ENCODE measurements at regions not wholly inside any gene's neighbourhood (a gene's known extent, or its start where the extent isn't known, plus 50 kb on each side); places are given as distances from the start of the nearest gene placed in this dataset.

DNA sequence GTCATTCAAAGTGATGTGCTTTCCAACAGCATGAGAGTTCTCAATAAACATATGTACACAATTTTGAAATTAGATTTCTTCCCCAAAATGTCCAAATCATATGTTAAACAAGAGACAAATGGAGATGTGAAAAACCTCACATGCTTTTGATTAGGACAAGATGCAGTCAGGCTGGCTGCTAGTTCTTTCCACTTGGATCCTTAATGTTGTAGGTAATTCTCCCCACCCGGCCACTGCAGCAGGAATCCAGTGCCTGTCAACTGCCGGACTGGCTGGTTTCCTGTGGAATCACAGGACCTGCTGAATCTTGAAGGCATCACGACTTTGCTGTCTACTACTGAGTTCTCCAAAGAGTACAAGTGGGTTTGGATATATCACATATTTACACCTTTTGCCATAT, 138.6 kb upstream of the AKR1E2 start:
- TF ChIP-seq, protein P1, sequence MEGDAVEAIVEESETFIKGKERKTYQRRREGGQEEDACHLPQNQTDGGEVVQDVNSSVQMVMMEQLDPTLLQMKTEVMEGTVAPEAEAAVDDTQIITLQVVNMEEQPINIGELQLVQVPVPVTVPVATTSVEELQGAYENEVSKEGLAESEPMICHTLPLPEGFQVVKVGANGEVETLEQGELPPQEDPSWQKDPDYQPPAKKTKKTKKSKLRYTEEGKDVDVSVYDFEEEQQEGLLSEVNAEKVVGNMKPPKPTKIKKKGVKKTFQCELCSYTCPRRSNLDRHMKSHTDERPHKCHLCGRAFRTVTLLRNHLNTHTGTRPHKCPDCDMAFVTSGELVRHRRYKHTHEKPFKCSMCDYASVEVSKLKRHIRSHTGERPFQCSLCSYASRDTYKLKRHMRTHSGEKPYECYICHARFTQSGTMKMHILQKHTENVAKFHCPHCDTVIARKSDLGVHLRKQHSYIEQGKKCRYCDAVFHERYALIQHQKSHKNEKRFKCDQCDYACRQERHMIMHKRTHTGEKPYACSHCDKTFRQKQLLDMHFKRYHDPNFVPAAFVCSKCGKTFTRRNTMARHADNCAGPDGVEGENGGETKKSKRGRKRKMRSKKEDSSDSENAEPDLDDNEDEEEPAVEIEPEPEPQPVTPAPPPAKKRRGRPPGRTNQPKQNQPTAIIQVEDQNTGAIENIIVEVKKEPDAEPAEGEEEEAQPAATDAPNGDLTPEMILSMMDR (IDR thresholded peaks at IDR 0.05 in 8 of 11, conservative IDR thresholded peaks at IDR 0.05 in 3 of 11): no peak
- TF ChIP-seq POLR2AphosphoS5 (IDR thresholded peaks at IDR 0.05): no peak
